ENCODE measurements at regions not wholly inside any gene's neighbourhood (a gene's known extent, or its start where the extent isn't known, plus 50 kb on each side); places are given as distances from the start of the nearest gene placed in this dataset.

DNA sequence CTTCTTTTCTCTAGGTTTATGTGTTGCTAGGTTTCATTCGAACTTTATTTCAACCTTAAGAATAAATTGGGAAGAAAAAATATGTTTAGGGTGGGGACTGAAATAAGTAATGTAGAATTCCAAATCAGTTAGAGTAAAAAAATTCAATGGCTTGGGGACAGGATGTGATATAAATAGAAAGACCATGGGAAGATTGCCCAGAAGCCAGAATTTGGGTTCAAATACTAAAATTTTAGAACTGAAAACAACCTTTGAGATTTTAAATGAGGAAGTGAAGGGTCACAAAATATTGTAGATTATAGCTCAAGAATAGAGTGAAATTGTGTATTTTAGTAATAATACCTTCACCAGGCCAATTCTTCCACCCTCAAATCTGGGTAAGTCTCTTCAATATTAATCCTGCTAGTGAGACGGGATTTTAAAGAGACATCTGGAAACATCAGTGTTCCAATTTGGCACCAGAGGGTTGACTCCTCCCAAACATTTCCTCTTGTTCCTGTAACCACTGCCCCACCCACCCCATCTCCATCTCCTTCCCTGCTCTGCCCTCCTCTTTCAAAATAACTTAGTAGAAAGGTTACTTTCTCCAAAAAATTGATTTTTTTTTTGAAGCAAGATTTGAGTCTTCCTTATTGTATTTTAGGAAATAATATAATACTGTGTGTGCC is 51.3 kb upstream of the FAM3C start:
- DNase-seq, result no peak

DNA sequence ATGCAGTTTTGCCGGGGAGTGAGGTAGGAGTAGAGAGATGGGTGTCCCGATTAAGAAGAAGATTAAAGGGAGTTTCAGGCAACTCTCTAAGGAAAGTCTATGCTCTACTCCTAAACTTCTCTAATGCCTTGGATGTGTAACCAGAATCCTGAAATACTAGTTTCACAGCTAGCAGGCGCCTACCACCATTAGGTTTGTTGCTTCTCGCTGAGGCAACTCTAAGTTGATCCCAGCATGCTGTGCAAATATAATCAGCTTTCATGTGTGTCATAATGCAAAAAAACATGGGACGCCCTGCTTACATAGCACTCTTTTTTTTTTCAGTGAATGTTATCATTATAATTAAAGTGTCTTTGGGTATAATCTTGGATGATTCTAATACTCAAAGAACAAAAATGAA is 50.4 kb upstream of the FAM3C start:
- DNase-seq, result no peak
